Prostate gland (tissue), 2 donors: ENCODE measurements at regions not wholly inside any gene's neighbourhood (a gene's known extent, or its start where the extent isn't known, plus 50 kb on each side); places are given as distances from the start of the nearest gene placed in this dataset.

Experiments
- DNase-seq: peaks from one replicate; pipeline ENCODE4 v3.0.0-alpha.2; 2019; ENCODE audit warnings: low spot score
- H3K27ac ChIP-seq, 2 donors: fragments of 200-600 bp; sonication (generic); 2 replicates each; pipeline ENCODE4 v1.5.1; 2017 to 2019
- H3K27me3 ChIP-seq: fragments of 200-600 bp; sonication (generic); replicated peaks from 2 replicates; pipeline ENCODE4 v1.5.1; 2019; ENCODE audit not compliant: insufficient read depth
- H3K36me3 ChIP-seq, 2 donors: fragments of 200-600 bp; sonication (generic); 1 replicate in 1 of 2; 2 replicates in 1 of 2; pipeline versions ENCODE4 v1.5.1 to v1.8.1; 2017 to 2019
- H3K4me1 ChIP-seq: fragments of 200-600 bp; sonication (generic); replicated peaks from 2 replicates; pipeline ENCODE4 v1.5.1; 2019
- H3K4me3 ChIP-seq, 2 donors: fragments of 200-600 bp; sonication (generic); 2 replicates each; pipeline ENCODE4 v1.5.1; 2017 to 2019
- H3K9me3 ChIP-seq: fragments of 200-600 bp; sonication (generic); 2 replicates; pipeline ENCODE4 v1.5.1; 2017
- POLR2A ChIP-seq: fragments of 450-650 bp; IDR thresholded peaks from one replicate; pipeline ENCODE4 v1.6.1; 2016; ENCODE audit warnings: antibody characterized with exemption, mild to moderate bottlenecking
- POLR2AphosphoS5 ChIP-seq: sonication (generic); formaldehyde crosslinking; IDR thresholded peaks from one replicate; pipeline ENCODE4 v1.6.1; 2017; ENCODE audit warnings: antibody characterized with exemption
- WGBS: methylation state at CpG from one replicate; pipeline ENCODE4 v1.1.5; 2018; 5-methylcytosine and 5-hydroxymethylcytosine counted together
- intact Hi-C: fragments of 100-400 bp; cut with DNase I; formaldehyde crosslinking; loops from one replicate; pipeline ENCODE4 v1.14.2; 2022
- TF ChIP-seq, protein P1 (sequence below), 4 experiments: fragments of 200-600 bp in 2 of 4; fragments of 450-650 bp in 2 of 4; sonication (generic) in 2 of 4; IDR thresholded peaks; 1 replicate in 3 of 4; 2 replicates in 1 of 4; pipeline ENCODE4 v1.5.1; 2016 to 2019; ENCODE audit warnings: antibody characterized with exemption in 4 of 4, mild to moderate bottlenecking in 2 of 4, moderate library complexity in 2 of 4

DNA sequence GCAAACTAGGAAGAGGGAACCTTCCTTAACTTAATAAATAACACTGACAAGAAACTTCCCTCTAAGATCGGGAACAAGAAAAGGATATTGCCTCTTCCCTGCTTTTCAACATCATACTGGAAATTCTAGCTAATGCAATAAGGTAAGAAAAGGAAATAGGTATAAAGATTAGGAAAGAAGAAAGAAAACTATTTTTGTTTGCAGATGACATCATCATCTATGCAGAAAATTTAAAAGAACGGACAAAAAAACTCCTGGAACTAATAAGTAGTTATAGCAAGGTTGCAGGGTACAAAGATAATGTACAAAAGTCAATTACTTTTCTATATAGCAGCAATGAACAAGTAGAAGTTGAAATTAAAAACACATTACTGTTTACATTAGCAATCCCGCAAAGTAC is 164.8 kb downstream of the WDR11 start:
- Histone ChIP-seq H3K27me3 (no peaks in the 10 kb centered on the region), H3K36me3 (no peaks in the 10 kb centered on the region), H3K4me1 (no peaks in the 10 kb centered on the region), H3K27ac (no peak overlapping the region), H3K9me3 (no peaks in the 10 kb centered on the region), H3K4me3 (no peak overlapping the region)
- TF ChIP-seq POLR2A, result no peak
- TF ChIP-seq POLR2AphosphoS5, result no peak
- TF ChIP-seq, protein P1, sequence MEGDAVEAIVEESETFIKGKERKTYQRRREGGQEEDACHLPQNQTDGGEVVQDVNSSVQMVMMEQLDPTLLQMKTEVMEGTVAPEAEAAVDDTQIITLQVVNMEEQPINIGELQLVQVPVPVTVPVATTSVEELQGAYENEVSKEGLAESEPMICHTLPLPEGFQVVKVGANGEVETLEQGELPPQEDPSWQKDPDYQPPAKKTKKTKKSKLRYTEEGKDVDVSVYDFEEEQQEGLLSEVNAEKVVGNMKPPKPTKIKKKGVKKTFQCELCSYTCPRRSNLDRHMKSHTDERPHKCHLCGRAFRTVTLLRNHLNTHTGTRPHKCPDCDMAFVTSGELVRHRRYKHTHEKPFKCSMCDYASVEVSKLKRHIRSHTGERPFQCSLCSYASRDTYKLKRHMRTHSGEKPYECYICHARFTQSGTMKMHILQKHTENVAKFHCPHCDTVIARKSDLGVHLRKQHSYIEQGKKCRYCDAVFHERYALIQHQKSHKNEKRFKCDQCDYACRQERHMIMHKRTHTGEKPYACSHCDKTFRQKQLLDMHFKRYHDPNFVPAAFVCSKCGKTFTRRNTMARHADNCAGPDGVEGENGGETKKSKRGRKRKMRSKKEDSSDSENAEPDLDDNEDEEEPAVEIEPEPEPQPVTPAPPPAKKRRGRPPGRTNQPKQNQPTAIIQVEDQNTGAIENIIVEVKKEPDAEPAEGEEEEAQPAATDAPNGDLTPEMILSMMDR (IDR thresholded peaks at IDR 0.05), result no peak
- no peak for DNase-seq
- WGBS, result 96% methylated on average over 3 of the region's 3 CpGs
- intact Hi-C loops, result no loop called here

GRCh38 chr10:121024905-121025584 is 173.9 kb downstream of the WDR11 start:
- H3K4me1 ChIP-seq, result no peaks in the 10 kb centered on the region
- no peak for DNase-seq
- H3K9me3 ChIP-seq, result no peaks in the 10 kb centered on the region
- H3K4me3 ChIP-seq, result no peak overlapping the region
- H3K27me3 ChIP-seq, result no peaks in the 10 kb centered on the region
- TF ChIP-seq POLR2A (no peak), POLR2AphosphoS5 (no peak)
- TF ChIP-seq, protein P1 (IDR thresholded peaks at IDR 0.05), result no peak
- intact Hi-C loops, result no loop called here
- 77% methylated on average over 8 of the region's 8 CpGs for WGBS
- H3K36me3 ChIP-seq, result no peaks in the 10 kb centered on the region
- H3K27ac ChIP-seq, result no peak overlapping the region

DNA sequence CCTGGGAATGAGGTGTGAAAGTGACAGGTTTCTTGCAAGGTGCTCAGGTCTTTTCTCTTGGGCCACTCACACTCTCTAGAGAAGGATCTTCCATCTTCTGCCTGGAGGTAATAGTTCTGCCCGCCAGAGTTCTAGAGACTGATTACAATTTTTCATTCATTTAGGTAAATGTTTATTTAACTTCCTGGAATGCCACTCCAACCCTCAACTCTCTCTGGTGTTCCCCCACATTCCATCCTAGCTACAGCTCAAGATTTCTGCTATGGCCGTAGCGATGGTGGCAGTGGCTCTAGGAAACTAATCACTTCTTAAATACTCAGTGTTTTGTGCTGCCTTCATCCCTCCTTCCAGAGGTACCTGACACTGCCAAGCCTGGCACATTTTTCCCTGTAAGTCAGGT is 174.6 kb downstream of the WDR11 start:
- intact Hi-C loops, result no loop called here

GRCh38 chr10:121027371-121027770 is 176.2 kb downstream of the WDR11 start:
- H3K27ac ChIP-seq, result no peak overlapping the region
- no peaks in the 10 kb centered on the region for H3K27me3 ChIP-seq
- no peaks in the 10 kb centered on the region for H3K9me3 ChIP-seq
- TF ChIP-seq POLR2A (no peak), POLR2AphosphoS5 (no peak)
- TF ChIP-seq, protein P1 (IDR thresholded peaks at IDR 0.05), result no peak
- no peak overlapping the region for H3K4me3 ChIP-seq
- no peaks in the 10 kb centered on the region for H3K4me1 ChIP-seq
- intact Hi-C loops, result no loop called here
- no peaks in the 10 kb centered on the region for H3K36me3 ChIP-seq
- DNase-seq, result no peak
- WGBS, result 59% methylated on average over 4 of the region's 4 CpGs

More for the DNA sequence above, 174.6 kb downstream of the WDR11 start:
- TF ChIP-seq, protein P1 (IDR thresholded peaks at IDR 0.05), result no peak
- TF ChIP-seq POLR2AphosphoS5, result no peak
- TF ChIP-seq POLR2A, result no peak
- no peaks in the 10 kb centered on the region for H3K4me1 ChIP-seq
- no peak for DNase-seq
- H3K4me3 ChIP-seq, result no peak overlapping the region
- 83% methylated on average over 3 of the region's 3 CpGs for WGBS
- no peaks in the 10 kb centered on the region for H3K36me3 ChIP-seq
- H3K9me3 ChIP-seq, result no peaks in the 10 kb centered on the region
- H3K27me3 ChIP-seq, result no peaks in the 10 kb centered on the region
- H3K27ac ChIP-seq, result no peak overlapping the region

GRCh38 chr10:121032460-121032859 is 181.3 kb downstream of the WDR11 start:
- Histone ChIP-seq H3K27me3 (no peaks in the 10 kb centered on the region), H3K27ac (no peak overlapping the region), H3K36me3 (no peaks in the 10 kb centered on the region), H3K4me3 (no peak overlapping the region), H3K4me1 (no peaks in the 10 kb centered on the region), H3K9me3 (no peaks in the 10 kb centered on the region)
- TF ChIP-seq POLR2A (no peak), POLR2AphosphoS5 (no peak)
- TF ChIP-seq, protein P1 (IDR thresholded peaks at IDR 0.05), result no peak
- no peak for DNase-seq
- intact Hi-C loops, result no loop called here
- 57% methylated on average over 3 of the region's 3 CpGs for WGBS
